Vagina (tissue), 2 donors: ENCODE measurements at regions not wholly inside any gene's neighbourhood (a gene's known extent, or its start where the extent isn't known, plus 50 kb on each side); places are given as distances from the start of the nearest gene placed in this dataset.

Source experiments
- DNase-seq, 2 donors: peaks; one replicate each; pipeline ENCODE4 v3.0.0-alpha.2; 2017; ENCODE audit errors: extremely low spot score in 2 of 2
- H3K27ac ChIP-seq: fragments of 200-600 bp; sonication (generic); one replicate; pipeline ENCODE4 v1.5.1; 2019
- H3K27me3 ChIP-seq: fragments of 200-600 bp; sonication (generic); one replicate; pipeline ENCODE4 v1.5.1; 2019
- H3K36me3 ChIP-seq, 2 donors: fragments of 200-600 bp; sonication (generic); one replicate each; pipeline ENCODE4 v1.5.1; 2017 to 2019
- H3K4me1 ChIP-seq: fragments of 200-600 bp; sonication (generic); one replicate; pipeline ENCODE4 v1.5.1; 2019
- H3K4me3 ChIP-seq, 2 donors: fragments of 200-600 bp; sonication (generic); 1 replicate in 1 of 2; 2 replicates in 1 of 2; pipeline ENCODE4 v1.5.1; 2016 to 2019
- H3K9me3 ChIP-seq: fragments of 200-600 bp; sonication (generic); one replicate; pipeline ENCODE4 v1.5.1; 2019
- CTCF ChIP-seq, 3 experiments: fragments of 450-650 bp in 2 of 3; fragments of 200-600 bp in 1 of 3; sonication (generic) in 1 of 3; IDR thresholded peaks; one replicate each; pipeline ENCODE4 v1.5.1; 2017 to 2019; ENCODE audit warnings: antibody characterized with exemption in 3 of 3, mild to moderate bottlenecking in 2 of 3, moderate library complexity in 2 of 3
- POLR2A ChIP-seq, 2 donors: fragments of 450-650 bp; IDR thresholded peaks; one replicate each; pipeline ENCODE4 v1.6.1; 2017; ENCODE audit warnings: antibody characterized with exemption in 2 of 2, mild to moderate bottlenecking in 2 of 2, moderate library complexity in 2 of 2
- POLR2AphosphoS5 ChIP-seq, 2 donors: sonication (generic); formaldehyde crosslinking; IDR thresholded peaks; one replicate each; pipeline ENCODE4 v1.9.0; 2017; ENCODE audit warnings: antibody characterized with exemption in 2 of 2, mild to moderate bottlenecking in 2 of 2, low read depth in 1 of 2; ENCODE audit not compliant: insufficient read depth in 1 of 2
- intact Hi-C: fragments of 100-400 bp; cut with DNase I; formaldehyde crosslinking; loops from one replicate; pipeline ENCODE4 v1.15.1; 2023

DNA sequence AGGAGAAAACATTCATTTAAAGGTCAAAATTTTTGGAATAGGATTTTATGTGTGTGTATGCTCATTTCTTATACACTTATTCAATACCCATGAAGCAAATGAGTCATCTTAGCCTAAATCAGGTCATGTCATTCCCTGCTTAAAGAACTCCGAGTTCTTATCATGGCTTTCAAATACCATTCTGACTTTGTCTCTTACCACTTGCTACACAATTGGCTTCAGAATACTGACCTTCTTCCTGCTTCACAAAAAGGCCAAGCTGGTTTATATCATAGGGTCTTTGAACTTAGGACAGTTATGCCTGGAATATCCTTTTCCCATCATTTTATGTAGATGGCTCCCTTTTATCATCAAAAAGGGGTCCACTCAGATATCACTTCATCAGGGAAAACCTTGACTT lies 652.2 kb upstream of the WWC1 start:
- intact Hi-C loops: no loop called here
- Histone ChIP-seq H3K9me3 (no peaks in the 10 kb centered on the region), H3K4me3 (no peak overlapping the region), H3K27ac (no peak overlapping the region), H3K27me3 (no peaks in the 10 kb centered on the region), H3K36me3 (no peaks in the 10 kb centered on the region), H3K4me1 (no peaks in the 10 kb centered on the region)
- TF ChIP-seq POLR2AphosphoS5 (IDR thresholded peaks at IDR 0.05; ENCODE audit: insufficient read depth in 1 of 2, low read depth in 1 of 2) (no peak), CTCF (IDR thresholded peaks at IDR 0.05) (no peak), POLR2A (IDR thresholded peaks at IDR 0.05) (no peak)
- DNase-seq: no peak

GRCh38 chr5:167639766-167640165 lies 651.7 kb upstream of the WWC1 start:
- no peak for DNase-seq
- H3K4me3 ChIP-seq: no peak overlapping the region
- H3K36me3 ChIP-seq: no peaks in the 10 kb centered on the region
- no peaks in the 10 kb centered on the region for H3K4me1 ChIP-seq
- TF ChIP-seq CTCF (IDR thresholded peaks at IDR 0.05) (no peak), POLR2AphosphoS5 (IDR thresholded peaks at IDR 0.05; ENCODE audit: insufficient read depth in 1 of 2, low read depth in 1 of 2) (no peak), POLR2A (IDR thresholded peaks at IDR 0.05) (no peak)
- no peaks in the 10 kb centered on the region for H3K27me3 ChIP-seq
- H3K27ac ChIP-seq: no peak overlapping the region
- no peaks in the 10 kb centered on the region for H3K9me3 ChIP-seq
- intact Hi-C loops: no loop called here

GRCh38 chr5:167642181-167642580 lies 649.3 kb upstream of the WWC1 start:
- Histone ChIP-seq H3K4me3 (no peak overlapping the region), H3K36me3 (no peaks in the 10 kb centered on the region), H3K27ac (no peak overlapping the region), H3K4me1 (no peaks in the 10 kb centered on the region), H3K27me3 (no peaks in the 10 kb centered on the region), H3K9me3 (no peaks in the 10 kb centered on the region)
- no peak for DNase-seq
- intact Hi-C loops: no loop called here
- TF ChIP-seq POLR2AphosphoS5 (IDR thresholded peaks at IDR 0.05; ENCODE audit: insufficient read depth in 1 of 2, low read depth in 1 of 2) (no peak), POLR2A (IDR thresholded peaks at IDR 0.05) (no peak), CTCF (IDR thresholded peaks at IDR 0.05) (no peak)

DNA sequence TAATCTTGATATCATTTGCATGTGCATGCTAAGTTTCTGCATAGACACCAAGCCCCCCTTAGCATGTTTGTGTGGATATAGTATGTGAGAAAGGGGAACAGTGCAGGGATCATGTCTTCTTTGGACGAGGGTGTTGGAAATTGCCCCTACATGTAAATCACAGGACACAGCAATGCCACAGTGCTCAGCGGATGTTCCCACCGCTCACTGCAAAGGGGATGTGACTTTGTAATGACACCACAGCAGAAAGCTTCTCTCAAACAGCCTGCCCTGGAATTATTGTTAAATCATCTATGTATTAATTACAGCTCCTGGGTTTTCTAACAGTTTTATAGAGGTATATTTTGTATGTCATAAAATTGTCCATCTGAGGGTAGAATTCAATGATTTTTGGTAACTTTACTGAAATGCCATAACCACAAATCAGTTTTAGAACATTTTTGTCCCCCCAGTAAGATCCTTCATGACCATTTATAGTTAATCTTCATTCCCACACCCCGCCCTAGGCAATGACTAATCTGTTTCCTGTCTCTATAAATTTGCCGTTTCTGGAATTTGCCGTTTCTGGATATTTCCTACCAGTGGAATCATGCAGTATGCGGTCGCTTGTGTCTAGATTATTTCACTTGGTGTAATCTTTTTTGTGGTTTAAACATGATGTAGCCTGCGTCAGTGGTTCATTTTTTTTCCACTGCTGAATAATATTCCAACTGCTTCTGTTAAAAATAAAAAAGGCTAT lies 648.5 kb upstream of the WWC1 start:
- no peaks in the 10 kb centered on the region for H3K4me1 ChIP-seq
- no peak overlapping the region for H3K27ac ChIP-seq
- H3K36me3 ChIP-seq: no peaks in the 10 kb centered on the region
- no peaks in the 10 kb centered on the region for H3K27me3 ChIP-seq
- TF ChIP-seq POLR2A (IDR thresholded peaks at IDR 0.05) (no peak), POLR2AphosphoS5 (IDR thresholded peaks at IDR 0.05; ENCODE audit: insufficient read depth in 1 of 2, low read depth in 1 of 2) (no peak), CTCF (IDR thresholded peaks at IDR 0.05) (no peak)
- no peak overlapping the region for H3K4me3 ChIP-seq
- no peak for DNase-seq
- intact Hi-C loops: no loop called here
- no peaks in the 10 kb centered on the region for H3K9me3 ChIP-seq

DNA sequence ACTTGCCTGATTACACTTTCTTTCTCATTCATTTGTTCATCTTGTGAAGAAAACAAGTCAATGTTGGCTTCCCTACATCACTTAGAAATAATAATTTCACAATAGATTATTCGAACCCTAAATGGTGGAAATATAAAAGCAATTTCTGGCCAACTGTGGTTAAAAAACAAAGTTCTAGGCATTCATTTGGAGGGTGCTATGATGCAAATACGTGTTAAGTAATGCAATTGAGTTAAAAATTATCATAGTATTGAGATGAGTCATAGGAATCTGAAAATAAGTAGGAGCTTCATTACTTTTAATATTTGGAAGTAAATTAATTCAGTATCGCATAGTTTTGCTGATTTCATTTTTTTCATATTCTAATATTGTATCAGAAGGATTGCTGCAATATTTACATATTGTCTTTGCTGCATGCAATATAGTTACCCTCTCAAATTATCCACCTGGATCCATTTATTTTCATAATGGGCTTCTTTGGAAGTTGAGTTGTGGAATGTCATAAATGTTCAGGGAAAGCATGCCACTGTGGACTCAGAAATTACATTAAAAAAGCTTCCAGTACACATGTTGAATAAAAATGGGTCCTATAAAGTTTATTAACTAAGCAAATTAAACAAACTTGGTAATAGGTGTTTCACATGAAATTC lies 647.7 kb upstream of the WWC1 start:
- Histone ChIP-seq H3K27ac (no peak overlapping the region), H3K36me3 (no peaks in the 10 kb centered on the region), H3K4me1 (no peaks in the 10 kb centered on the region), H3K27me3 (no peaks in the 10 kb centered on the region), H3K4me3 (no peak overlapping the region), H3K9me3 (no peaks in the 10 kb centered on the region)
- TF ChIP-seq POLR2A (IDR thresholded peaks at IDR 0.05) (no peak), CTCF (IDR thresholded peaks at IDR 0.05) (no peak), POLR2AphosphoS5 (IDR thresholded peaks at IDR 0.05; ENCODE audit: insufficient read depth in 1 of 2, low read depth in 1 of 2) (no peak)
- intact Hi-C loops: no loop called here
- DNase-seq: no peak
